ENCODE measurements at regions not wholly inside any gene's neighbourhood (a gene's known extent, or its start where the extent isn't known, plus 50 kb on each side); places are given as distances from the start of the nearest gene placed in this dataset.

DNA sequence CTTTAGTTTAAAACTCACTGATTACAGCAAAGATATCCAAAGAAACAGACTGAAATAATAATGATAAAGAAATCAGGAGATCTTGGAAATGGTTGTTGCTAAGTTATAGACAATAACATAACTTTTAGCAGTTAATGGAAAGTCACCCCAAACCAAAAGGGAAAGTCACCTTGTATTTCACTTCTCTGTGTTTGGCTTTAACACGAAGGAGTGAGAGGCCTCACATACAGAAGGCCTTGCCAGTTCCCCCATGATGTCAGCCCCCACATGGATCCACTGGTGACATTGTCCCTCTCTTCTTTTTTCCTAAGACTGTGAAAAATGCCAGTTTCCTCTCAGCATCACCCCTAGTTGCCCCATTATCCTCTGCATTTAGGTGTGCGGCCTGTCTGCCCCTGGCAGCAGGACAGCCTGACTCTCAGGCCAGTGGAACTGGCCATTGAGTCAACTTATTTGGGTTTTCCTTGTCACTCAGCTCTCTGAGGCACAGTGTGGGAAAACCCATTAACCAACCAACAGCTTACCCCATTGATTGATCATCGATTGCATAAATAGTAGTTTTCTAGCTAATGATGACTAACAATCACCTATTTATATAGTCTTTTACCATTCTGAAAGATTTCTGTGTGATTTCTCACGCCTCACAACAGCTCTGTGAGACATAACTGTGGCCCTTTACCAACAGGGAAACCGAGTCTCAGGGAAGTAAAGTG, 308.1 kb downstream of the PTTG2 start:
- TF ChIP-seq, protein P1, sequence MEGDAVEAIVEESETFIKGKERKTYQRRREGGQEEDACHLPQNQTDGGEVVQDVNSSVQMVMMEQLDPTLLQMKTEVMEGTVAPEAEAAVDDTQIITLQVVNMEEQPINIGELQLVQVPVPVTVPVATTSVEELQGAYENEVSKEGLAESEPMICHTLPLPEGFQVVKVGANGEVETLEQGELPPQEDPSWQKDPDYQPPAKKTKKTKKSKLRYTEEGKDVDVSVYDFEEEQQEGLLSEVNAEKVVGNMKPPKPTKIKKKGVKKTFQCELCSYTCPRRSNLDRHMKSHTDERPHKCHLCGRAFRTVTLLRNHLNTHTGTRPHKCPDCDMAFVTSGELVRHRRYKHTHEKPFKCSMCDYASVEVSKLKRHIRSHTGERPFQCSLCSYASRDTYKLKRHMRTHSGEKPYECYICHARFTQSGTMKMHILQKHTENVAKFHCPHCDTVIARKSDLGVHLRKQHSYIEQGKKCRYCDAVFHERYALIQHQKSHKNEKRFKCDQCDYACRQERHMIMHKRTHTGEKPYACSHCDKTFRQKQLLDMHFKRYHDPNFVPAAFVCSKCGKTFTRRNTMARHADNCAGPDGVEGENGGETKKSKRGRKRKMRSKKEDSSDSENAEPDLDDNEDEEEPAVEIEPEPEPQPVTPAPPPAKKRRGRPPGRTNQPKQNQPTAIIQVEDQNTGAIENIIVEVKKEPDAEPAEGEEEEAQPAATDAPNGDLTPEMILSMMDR (IDR thresholded peaks at IDR 0.05) = no peak
- TF ChIP-seq POLR2AphosphoS5 (IDR thresholded peaks at IDR 0.05) (no peak), POLR2A (IDR thresholded peaks at IDR 0.05) (no peak), EP300 (IDR thresholded peaks at IDR 0.05; ENCODE audit: low read depth) (no peak)
- H3K36me3 ChIP-seq = no peaks in the 10 kb centered on the region
- 89 to 98% methylated on average over 4 to 5 of the region's 5 CpGs for WGBS, 2 donors (ENCODE audit: low coverage in 1 of 2)
- H3K4me1 ChIP-seq = peaks cover 0 to 20% (median 5%) of the 10 kb centered on the region in 4 donors
- H3K27ac ChIP-seq = no peak overlapping the region
- no peaks in the 10 kb centered on the region for H3K27me3 ChIP-seq
- no peaks in the 10 kb centered on the region for H3K9me3 ChIP-seq
- H3K4me3 ChIP-seq = no peak overlapping the region
- in situ Hi-C loops (cut with MboI; ENCODE audit: low pct_ligation_motif_present in 1 of 4, low pct_unique_long_range_greater_than_20kb in 1 of 4, low sequenced_read_pairs in 3 of 4) (no loop called here), intact Hi-C loops (cut with DNase I; ENCODE audit: low total_unique reads) (no loop called here)
- no peak for DNase-seq

DNA sequence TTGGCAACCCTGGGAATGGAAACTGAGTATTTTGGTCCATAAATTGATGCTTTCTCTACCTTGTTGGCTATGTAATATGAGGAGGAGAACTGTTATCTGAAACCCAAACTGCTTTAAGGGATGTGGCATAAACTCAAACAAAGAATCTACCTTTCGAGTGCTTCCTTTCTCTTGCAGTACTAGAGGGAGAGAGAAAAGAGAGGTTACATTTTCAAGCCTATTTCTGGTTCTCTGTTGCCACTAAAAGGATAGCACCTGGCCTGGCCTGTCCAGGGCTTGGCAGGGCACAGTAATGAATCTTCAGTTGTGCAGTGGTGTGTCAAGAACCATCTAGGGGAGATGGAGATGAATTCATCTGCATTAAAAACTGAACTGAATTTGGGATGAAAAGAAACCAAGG, 308.6 kb downstream of the PTTG2 start:
- no peak for TF ChIP-seq POLR2AphosphoS5 (IDR thresholded peaks at IDR 0.05)
- TF ChIP-seq, protein P1 (IDR thresholded peaks at IDR 0.05) = no peak
- TF ChIP-seq POLR2A (IDR thresholded peaks at IDR 0.05) = no peak
- no peak for TF ChIP-seq EP300 (IDR thresholded peaks at IDR 0.05; ENCODE audit: low read depth)
- intact Hi-C loops (cut with DNase I; ENCODE audit: low total_unique reads) = no loop called here

DNA sequence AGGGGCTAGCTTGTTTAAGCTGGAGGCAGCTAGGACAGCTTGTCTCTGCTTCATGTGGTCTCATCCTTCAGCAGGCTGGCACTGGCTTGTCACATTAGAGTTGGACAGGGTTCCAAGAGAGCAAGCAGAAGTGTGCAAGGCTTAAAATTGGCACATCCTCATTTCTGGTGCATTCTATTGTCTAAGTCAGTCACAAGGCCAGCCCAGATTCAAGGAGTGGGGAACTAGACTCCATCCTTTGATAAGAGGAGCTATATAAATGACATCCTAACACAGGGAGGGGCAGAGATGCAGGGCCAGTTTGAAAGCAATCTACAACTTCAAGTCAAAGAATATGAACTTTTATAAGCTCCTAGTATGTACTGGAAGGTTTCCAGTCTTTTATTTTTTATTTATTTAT, 313.2 kb downstream of the PTTG2 start:
- no peak for DNase-seq
- TF ChIP-seq EP300 (IDR thresholded peaks at IDR 0.05; ENCODE audit: low read depth) (no peak), POLR2A (IDR thresholded peaks at IDR 0.05) (no peak), POLR2AphosphoS5 (IDR thresholded peaks at IDR 0.05) (no peak)
- TF ChIP-seq, protein P1 (IDR thresholded peaks at IDR 0.05) = no peak
- Histone ChIP-seq H3K4me1 (peaks cover 0 to 18% (median 5%) of the 10 kb centered on the region in 4 donors), H3K27ac (no peak overlapping the region), H3K27me3 (no peaks in the 10 kb centered on the region), H3K9me3 (no peaks in the 10 kb centered on the region), H3K4me3 (no peak overlapping the region), H3K36me3 (no peaks in the 10 kb centered on the region)
- intact Hi-C loops (cut with DNase I; ENCODE audit: low total_unique reads) = no loop called here
- in situ Hi-C loops (cut with MboI; ENCODE audit: low pct_ligation_motif_present in 1 of 4, low pct_unique_long_range_greater_than_20kb in 1 of 4, low sequenced_read_pairs in 3 of 4) = no loop called here

More for the DNA sequence above, 308.6 kb downstream of the PTTG2 start:
- 84 to 100% methylated on average over 1 of the region's 1 CpG for WGBS, 2 donors (ENCODE audit: low coverage in 1 of 2)
- Histone ChIP-seq H3K4me3 (no peak overlapping the region), H3K4me1 (peaks cover 0 to 19% (median 5%) of the 10 kb centered on the region in 4 donors), H3K27ac (no peak overlapping the region), H3K27me3 (no peaks in the 10 kb centered on the region), H3K36me3 (no peaks in the 10 kb centered on the region), H3K9me3 (no peaks in the 10 kb centered on the region)
- in situ Hi-C loops (cut with MboI; ENCODE audit: low pct_ligation_motif_present in 1 of 4, low pct_unique_long_range_greater_than_20kb in 1 of 4, low sequenced_read_pairs in 3 of 4) = no loop called here
- no peak for DNase-seq

DNA sequence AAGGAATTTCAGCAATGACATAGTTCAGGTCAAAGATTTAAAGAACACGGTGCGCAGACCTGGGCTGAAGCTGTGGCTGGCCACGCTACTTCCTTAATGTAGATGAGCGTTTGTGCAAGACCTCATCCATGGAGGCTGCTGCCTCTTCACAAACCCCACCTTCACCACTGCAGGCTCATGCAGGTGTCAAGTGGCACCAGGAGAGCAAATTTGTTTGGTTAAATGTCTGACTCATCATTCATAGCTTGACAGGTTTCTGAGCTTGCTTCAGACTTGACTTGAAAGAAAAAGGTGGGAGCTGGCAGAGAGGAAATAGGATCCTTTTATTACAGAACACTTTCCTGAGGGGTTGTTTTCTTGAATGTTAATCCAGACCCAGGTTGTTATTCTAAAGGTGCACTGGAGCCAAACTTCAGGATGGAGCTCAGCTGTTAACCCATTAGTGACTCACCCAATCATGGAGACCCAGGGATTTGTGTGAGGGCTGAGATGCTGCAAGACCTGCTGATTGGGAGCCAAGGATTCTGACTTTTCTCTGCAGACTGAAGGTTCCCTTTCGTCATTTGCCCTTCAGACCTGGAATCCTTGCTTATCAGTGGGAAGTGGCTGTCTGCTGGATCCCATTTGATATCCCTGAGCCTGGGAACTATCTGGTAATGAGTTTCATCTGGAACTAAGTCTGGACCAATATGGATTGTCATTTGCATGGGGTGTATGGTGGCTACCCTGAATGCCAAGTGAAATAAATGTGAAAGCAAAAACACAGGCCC, 315.3 kb downstream of the PTTG2 start:
- Histone ChIP-seq H3K9me3 (no peaks in the 10 kb centered on the region), H3K27me3 (no peaks in the 10 kb centered on the region), H3K27ac (peak overlapping the region; percentile 17 to 53 (median 35)), H3K36me3 (no peaks in the 10 kb centered on the region), H3K4me1 (peaks cover 0 to 31% (median 16%) of the 10 kb centered on the region in 4 donors), H3K4me3 (no peak overlapping the region)
- in situ Hi-C loops (cut with MboI; ENCODE audit: low pct_ligation_motif_present in 1 of 4, low pct_unique_long_range_greater_than_20kb in 1 of 4, low sequenced_read_pairs in 3 of 4) = no loop called here
- intact Hi-C loops (cut with DNase I; ENCODE audit: low total_unique reads) = no loop called here
- WGBS, 2 donors (ENCODE audit: low coverage in 1 of 2) = 51% methylated on average over 5 of the region's 5 CpGs; no CpG with 5 or more reads in 1 of the 2 donors
- TF ChIP-seq, protein P1 (IDR thresholded peaks at IDR 0.05) = no peak
- no peak for TF ChIP-seq POLR2AphosphoS5 (IDR thresholded peaks at IDR 0.05)
- TF ChIP-seq POLR2A (IDR thresholded peaks at IDR 0.05) = no peak
- TF ChIP-seq EP300 (IDR thresholded peaks at IDR 0.05; ENCODE audit: low read depth) = no peak
- no peak for DNase-seq
